NCI-H446 (cell line): ENCODE measurements at regions not wholly inside any gene's neighbourhood (a gene's known extent, or its start where the extent isn't known, plus 50 kb on each side); places are given as distances from the start of the nearest gene placed in this dataset.
A peak's percentile ranks its signal among the peaks of the same experiment; 100 is the strongest.
"Not testable (repeated sequence)": the region's sequence is repeated elsewhere in the genome, so short reads cannot be mapped to it uniquely, and the experiment has no call there.

Experiments
- DNase-seq, 2 experiments: peaks; one replicate each; lab custom pipeline; 2025; lab: John Stamatoyannopoulos, UW

- DNase-seq, result no peak
Observed at GRCh38 chr11:96782632-96783031, 392.8 kb downstream of the JRKL start.

GRCh38 chr11:96783311-96783710 is 393.5 kb downstream of the JRKL start:
- DNase-seq, result peak; percentile 32 to 84

GRCh38 chr11:96785073-96785472 is 395.3 kb downstream of the JRKL start:
- no peak for DNase-seq

GRCh38 chr11:96794152-96794551 is 404.3 kb downstream of the JRKL start:
- no peak for DNase-seq

GRCh38 chr11:96798445-96798844 is 408.6 kb downstream of the JRKL start:
- no peak for DNase-seq

GRCh38 chr11:96815236-96815635 is 425.4 kb downstream of the JRKL start:
- DNase-seq, result peak in 1 of 2 experiments; percentile 34

GRCh38 chr11:96817482-96818399 is 427.9 kb downstream of the JRKL start:
- DNase-seq, result no peak

GRCh38 chr11:96827164-96827563 is 437.4 kb downstream of the JRKL start:
- DNase-seq, result peak; percentile 7 to 52

GRCh38 chr11:96841792-96842191 is 452.0 kb downstream of the JRKL start:
- peak in 1 of 2 experiments; percentile 3 for DNase-seq

GRCh38 chr11:96842731-96843130 is 452.9 kb downstream of the JRKL start:
- no peak for DNase-seq

GRCh38 chr11:96854425-96854824 is 464.6 kb downstream of the JRKL start:
- DNase-seq, result no peak

GRCh38 chr11:96861722-96862121 is 471.9 kb downstream of the JRKL start:
- DNase-seq, result not testable (repeated sequence)

- peak; percentile 73 to 92 for DNase-seq
Observed at GRCh38 chr11:96863520-96863919, 473.7 kb downstream of the JRKL start.

GRCh38 chr11:96865020-96865419 is 475.2 kb downstream of the JRKL start:
- DNase-seq, result no peak

- peak; percentile 8 to 60 for DNase-seq
Observed at GRCh38 chr11:96869207-96869606, 479.4 kb downstream of the JRKL start.

- DNase-seq, result peak; percentile 64 to 78
Observed at GRCh38 chr11:96875712-96876111, 485.9 kb downstream of the JRKL start.

- DNase-seq, result no peak
Observed at GRCh38 chr11:96878299-96879051, 488.7 kb downstream of the JRKL start.

- not testable (repeated sequence) for DNase-seq
Observed at GRCh38 chr11:96882622-96883021, 492.8 kb downstream of the JRKL start.

GRCh38 chr11:96885405-96885804 is 495.6 kb downstream of the JRKL start:
- no peak for DNase-seq

GRCh38 chr11:96885912-96886311 is 496.1 kb downstream of the JRKL start:
- no peak for DNase-seq

GRCh38 chr11:96893988-96894387 is 504.2 kb downstream of the JRKL start:
- no peak for DNase-seq

GRCh38 chr11:96894587-96894986 is 504.8 kb downstream of the JRKL start:
- DNase-seq, result no peak

GRCh38 chr11:96899971-96900370 is 510.2 kb downstream of the JRKL start:
- no peak for DNase-seq
